GF-D8 (cell line): ENCODE measurements at regions not wholly inside any gene's neighbourhood (a gene's known extent, or its start where the extent isn't known, plus 50 kb on each side); places are given as distances from the start of the nearest gene placed in this dataset.

ENCODE experiments used
- DNase-seq: peaks from one replicate; lab custom pipeline; 2025; lab: John Stamatoyannopoulos, UW

- DNase-seq, result no peak
Observed at GRCh38 chr1:234988155-234988517, 140.5 kb downstream of the TOMM20 start.

- no peak for DNase-seq
Observed at GRCh38 chr1:234987415-234988154, 141.1 kb downstream of the TOMM20 start.

GRCh38 chr1:234986750-234987414 is 141.8 kb downstream of the TOMM20 start:
- no peak for DNase-seq

GRCh38 chr1:234985516-234986294 is 142.9 kb downstream of the TOMM20 start:
- DNase-seq, result no peak

GRCh38 chr1:234985007-234985370 is 143.6 kb downstream of the TOMM20 start:
- DNase-seq, result no peak

- no peak for DNase-seq
Observed at GRCh38 chr1:234983564-234984238, 144.9 kb downstream of the TOMM20 start.

GRCh38 chr1:234981758-234982157 is 146.9 kb downstream of the TOMM20 start:
- no peak for DNase-seq

GRCh38 chr1:234980645-234981396 is 147.8 kb downstream of the TOMM20 start:
- peak; percentile 97 for DNase-seq

GRCh38 chr1:234980291-234980644 is 148.4 kb downstream of the TOMM20 start:
- no peak for DNase-seq

GRCh38 chr1:234979296-234980279 is 149.0 kb downstream of the TOMM20 start:
- peak; percentile 35 for DNase-seq

- peak; percentile 59 for DNase-seq
Observed at GRCh38 chr1:234978397-234979295, 150.0 kb downstream of the TOMM20 start.

GRCh38 chr1:234977875-234978396 is 150.7 kb downstream of the TOMM20 start:
- no peak for DNase-seq

GRCh38 chr1:234976861-234977680 is 151.6 kb downstream of the TOMM20 start:
- DNase-seq, result no peak

GRCh38 chr1:234975941-234976860 is 152.4 kb downstream of the TOMM20 start:
- DNase-seq, result no peak

- DNase-seq, result peak; percentile 65
Observed at GRCh38 chr1:234975122-234975940, 153.3 kb downstream of the TOMM20 start.
